ENCODE measurements at regions not wholly inside any gene's neighbourhood (a gene's known extent, or its start where the extent isn't known, plus 50 kb on each side); places are given as distances from the start of the nearest gene placed in this dataset.

DNA sequence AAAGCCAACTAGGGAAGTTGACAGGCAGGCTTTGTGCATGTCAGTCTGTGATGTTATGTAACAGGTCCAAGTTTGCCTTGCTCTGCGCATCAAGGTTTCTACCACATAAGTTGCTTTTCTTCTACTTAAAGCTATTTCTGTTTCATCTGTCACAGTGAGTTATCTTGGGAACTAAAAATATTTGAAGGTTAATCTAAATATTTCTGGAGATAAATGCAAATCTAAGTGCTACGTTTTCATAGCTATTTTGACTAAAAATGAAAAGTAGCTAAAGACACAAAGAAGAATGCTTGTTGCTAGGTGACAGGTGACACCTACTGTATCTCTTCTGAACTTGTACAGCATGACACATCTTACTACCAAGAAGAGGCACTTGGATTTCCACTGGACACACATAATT, 135.6 kb downstream of the KLF12 start:
- TF ChIP-seq ZNF274 (IDR thresholded peaks at IDR 0.05; ENCODE audit: low read depth, low read length) (no peak), SUZ12 (IDR thresholded peaks at IDR 0.05; ENCODE audit: extremely low read depth, insufficient read depth, insufficient read length) (no peak)
